Caco-2 (cell line): ENCODE measurements at regions not wholly inside any gene's neighbourhood (a gene's known extent, or its start where the extent isn't known, plus 50 kb on each side); places are given as distances from the start of the nearest gene placed in this dataset.

Experiments used
- BruUV-seq: library from RNA; stranded (reverse); fragments of 400-500 nt; replicated peaks from 2 replicates; lab custom pipeline; 2021; lab: Mats Ljungman, UMichigan
- CTCF ChIA-PET: fragments of 300-600 bp; sonication (Branson Sonifier 250); formaldehyde crosslinking; loops from one replicate; lab custom pipeline; 2022; ENCODE audit warnings: antibody characterized with exemption; lab: Charles Lee
- POLR2A ChIA-PET: fragments of 300-600 bp; sonication (Branson Sonifier 250); formaldehyde crosslinking; loops from one replicate; lab custom pipeline; 2022; ENCODE audit warnings: antibody characterized with exemption; lab: Charles Lee
- DNase-seq, 2 experiments: peaks; one replicate each; pipeline versions ENCODE4 v3.0.0 to v3.0.0-alpha.2; 2020 to 2022
- H3K27me3 ChIP-seq: replicated peaks from 2 replicates; pipeline ENCODE4 v1.6.0; 2011; ENCODE audit warnings: low read length; ENCODE audit not compliant: control insufficient read depth, insufficient read depth
- H3K36me3 ChIP-seq: 2 replicates; pipeline ENCODE4 v1.5.1; 2011; ENCODE audit warnings: low read length; ENCODE audit not compliant: control insufficient read depth, insufficient read depth
- H3K4me1 ChIP-seq: fragments of 250-450 bp; sonication (Bioruptor Pico); 2 replicates; pipeline ENCODE4 v1.5.1; 2020; ENCODE audit warnings: mild to moderate bottlenecking
- H3K4me3 ChIP-seq: 2 replicates; pipeline ENCODE4 v1.5.1; 2011; ENCODE audit warnings: low read depth, mild to moderate bottlenecking, control low read depth, low read length
- H3K9me3 ChIP-seq: fragments of 250-450 bp; sonication (Bioruptor Pico); 2 replicates; pipeline ENCODE4 v1.5.1; 2020; ENCODE audit warnings: mild to moderate bottlenecking, moderate library complexity
- H3K27ac Mint-ChIP-seq: one replicate; pipeline ENCODE4 v1.8.0; 2022; ENCODE audit warnings: mixed read lengths; ENCODE audit not compliant: unreplicated experiment
- H3K27me3 Mint-ChIP-seq: one replicate; pipeline ENCODE4 v1.8.0; 2022; ENCODE audit warnings: mixed read lengths; ENCODE audit not compliant: insufficient read depth, unreplicated experiment
- H3K36me3 Mint-ChIP-seq: one replicate; pipeline ENCODE4 v1.8.0; 2022; ENCODE audit warnings: mild to moderate bottlenecking, mixed read lengths; ENCODE audit not compliant: insufficient read depth, unreplicated experiment
- H3K4me1 Mint-ChIP-seq: one replicate; pipeline ENCODE4 v1.8.0; 2022; ENCODE audit warnings: low read depth, mixed read lengths; ENCODE audit not compliant: unreplicated experiment
- H3K4me3 Mint-ChIP-seq: one replicate; pipeline ENCODE4 v1.8.0; 2022; ENCODE audit warnings: mild to moderate bottlenecking, moderate library complexity, mixed read lengths; ENCODE audit not compliant: unreplicated experiment
- H3K9me3 Mint-ChIP-seq: one replicate; pipeline ENCODE4 v1.8.0; 2022; ENCODE audit warnings: mixed read lengths; ENCODE audit not compliant: unreplicated experiment
- CTCF ChIP-seq, 2 experiments: fragments of 200-600 bp in 1 of 2; IDR thresholded peaks; 1 replicate in 1 of 2; 2 replicates in 1 of 2; pipeline versions ENCODE4 v1.5.1 to v1.8.0; 2011 to 2022; ENCODE audit warnings: antibody characterized with exemption in 1 of 2, control low read depth in 1 of 2, inconsistent platforms in 1 of 2, low read depth in 1 of 2, low read length in 1 of 2, mild to moderate bottlenecking in 1 of 2, moderate library complexity in 1 of 2; ENCODE audit not compliant: insufficient read depth in 1 of 2, severe bottlenecking in 1 of 2, unreplicated experiment in 1 of 2
- intact Hi-C: fragments of 100-400 bp; cut with micrococcal nuclease; formaldehyde crosslinking; loops from one replicate; pipeline ENCODE4 v1.10.0; 2022; ENCODE audit not compliant: unreplicated experiment

DNA sequence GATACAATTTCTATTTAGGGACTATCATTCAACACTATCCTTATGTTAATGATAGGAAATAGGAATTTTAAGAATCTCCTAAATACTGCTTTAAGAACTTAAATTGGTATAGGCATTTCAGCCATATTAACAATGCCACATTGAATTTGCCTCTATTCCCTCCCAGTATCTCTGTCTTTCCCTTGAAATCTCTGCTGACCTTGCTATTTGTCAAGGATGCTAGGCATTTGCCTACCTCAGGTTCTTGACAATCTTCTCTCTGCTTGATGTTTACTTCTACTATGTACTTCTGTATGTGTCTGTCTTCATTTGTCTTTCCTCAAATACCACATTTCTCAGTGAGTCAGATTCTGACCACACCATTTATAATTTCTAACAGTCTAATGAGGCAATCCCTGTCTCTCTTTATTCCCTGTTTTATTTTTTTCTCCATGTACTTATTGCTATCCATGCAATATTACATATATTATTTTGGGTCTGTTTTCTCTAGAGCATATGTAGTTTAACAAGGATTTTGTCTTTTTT is 1461.4 kb upstream of the CDH9 start:
- Histone ChIP-seq H3K36me3 (no peaks in the 10 kb centered on the region), H3K4me1 (no peaks in the 10 kb centered on the region), H3K9me3 (no peaks in the 10 kb centered on the region), H3K27me3 (no peaks in the 10 kb centered on the region), H3K4me3 (no peak overlapping the region)
- no peak overlapping the region for H3K4me3 Mint-ChIP-seq
- no TSS peak for BruUV-seq
- intact Hi-C loops: no loop called here
- POLR2A ChIA-PET: no interaction called here
- H3K36me3 Mint-ChIP-seq: no peaks in the 10 kb centered on the region
- H3K27me3 Mint-ChIP-seq: no peaks in the 10 kb centered on the region
- H3K9me3 Mint-ChIP-seq: no peaks in the 10 kb centered on the region
- no peak for DNase-seq
- CTCF ChIA-PET: no interaction called here
- no peaks in the 10 kb centered on the region for H3K4me1 Mint-ChIP-seq
- no peak overlapping the region for H3K27ac Mint-ChIP-seq
- TF ChIP-seq CTCF (IDR thresholded peaks at IDR 0.05; ENCODE audit: insufficient read depth in 1 of 2, low read depth in 1 of 2, low read length in 1 of 2, severe bottlenecking in 1 of 2, unreplicated experiment in 1 of 2): no peak

GRCh38 chr5:28495876-28496275 is 1457.5 kb upstream of the CDH9 start:
- Mint-ChIP-seq H3K27me3 (no peaks in the 10 kb centered on the region), H3K9me3 (no peaks in the 10 kb centered on the region), H3K27ac (no peak overlapping the region), H3K36me3 (no peaks in the 10 kb centered on the region), H3K4me3 (no peak overlapping the region), H3K4me1 (no peaks in the 10 kb centered on the region)
- BruUV-seq: no TSS peak
- TF ChIP-seq CTCF (IDR thresholded peaks at IDR 0.05; ENCODE audit: insufficient read depth in 1 of 2, low read depth in 1 of 2, low read length in 1 of 2, severe bottlenecking in 1 of 2, unreplicated experiment in 1 of 2): no peak
- H3K9me3 ChIP-seq: no peaks in the 10 kb centered on the region
- intact Hi-C loops: no loop called here
- ChIA-PET CTCF (no interaction called here), POLR2A (no interaction called here)
- no peak for DNase-seq
- no peak overlapping the region for H3K4me3 ChIP-seq
- no peaks in the 10 kb centered on the region for H3K27me3 ChIP-seq
- no peaks in the 10 kb centered on the region for H3K36me3 ChIP-seq
- H3K4me1 ChIP-seq: no peaks in the 10 kb centered on the region

- BruUV-seq: no TSS peak
These were observed 1455.1 kb upstream of the CDH9 start for GRCh38 chr5:28493456-28493855.

More at GRCh38 chr5:28493456-28493855, 1455.1 kb upstream of the CDH9 start:
- Mint-ChIP-seq H3K27ac (no peak overlapping the region), H3K4me1 (no peaks in the 10 kb centered on the region), H3K4me3 (no peak overlapping the region), H3K36me3 (no peaks in the 10 kb centered on the region), H3K27me3 (no peaks in the 10 kb centered on the region), H3K9me3 (no peaks in the 10 kb centered on the region)
- no peaks in the 10 kb centered on the region for H3K27me3 ChIP-seq
- ChIA-PET CTCF (no interaction called here), POLR2A (no interaction called here)
- H3K9me3 ChIP-seq: no peaks in the 10 kb centered on the region
- intact Hi-C loops: no loop called here
- no peak for DNase-seq
- no peak for TF ChIP-seq CTCF (IDR thresholded peaks at IDR 0.05; ENCODE audit: insufficient read depth in 1 of 2, low read depth in 1 of 2, low read length in 1 of 2, severe bottlenecking in 1 of 2, unreplicated experiment in 1 of 2)
- H3K4me3 ChIP-seq: no peak overlapping the region
- H3K36me3 ChIP-seq: no peaks in the 10 kb centered on the region
- no peaks in the 10 kb centered on the region for H3K4me1 ChIP-seq
